Hepatocyte (in vitro differentiated cells): ENCODE measurements at regions not wholly inside any gene's neighbourhood (a gene's known extent, or its start where the extent isn't known, plus 50 kb on each side); places are given as distances from the start of the nearest gene placed in this dataset.

Source experiments
- DNase-seq: peaks from one replicate; pipeline ENCODE4 v3.0.0-alpha.2; 2016; ENCODE audit warnings: low spot score
- H2AFZ ChIP-seq: fragments of 200-600 bp; sonication (generic); 2 replicates; pipeline ENCODE4 v1.6.0; 2016; ENCODE audit warnings: antibody characterized with exemption, mild to moderate bottlenecking
- H3K27ac ChIP-seq: fragments of 200-600 bp; sonication (generic); 2 replicates; pipeline ENCODE4 v1.5.1; 2016; ENCODE audit warnings: mild to moderate bottlenecking
- H3K27me3 ChIP-seq: fragments of 200-600 bp; sonication (generic); 2 replicates; pipeline ENCODE4 v1.6.1; 2016
- H3K36me3 ChIP-seq: fragments of 200-600 bp; sonication (generic); replicated peaks from 2 replicates; pipeline ENCODE4 v1.5.1; 2016; ENCODE audit warnings: low read depth; ENCODE audit not compliant: insufficient read depth
- H3K4me1 ChIP-seq: fragments of 200-600 bp; sonication (generic); 2 replicates; pipeline ENCODE4 v1.5.1; 2016; ENCODE audit warnings: mild to moderate bottlenecking, moderate library complexity; ENCODE audit not compliant: insufficient read depth
- H3K4me2 ChIP-seq: fragments of 200-600 bp; sonication (generic); 2 replicates; pipeline ENCODE4 v1.6.0; 2016
- H3K4me3 ChIP-seq: fragments of 200-600 bp; sonication (generic); 2 replicates; pipeline ENCODE4 v1.5.1; 2016; ENCODE audit warnings: mild to moderate bottlenecking
- H3K79me2 ChIP-seq: fragments of 200-600 bp; sonication (generic); 2 replicates; pipeline ENCODE4 v1.6.0; 2017; ENCODE audit warnings: mild to moderate bottlenecking
- H3K9me2 ChIP-seq: fragments of 200-600 bp; sonication (generic); replicated peaks from 2 replicates; pipeline ENCODE4 v1.6.0; 2017; ENCODE audit warnings: mild to moderate bottlenecking; ENCODE audit not compliant: insufficient read depth
- H3K9me3 ChIP-seq: fragments of 200-600 bp; sonication (generic); 2 replicates; pipeline ENCODE4 v1.5.1; 2016; ENCODE audit warnings: low read depth, mild to moderate bottlenecking
- H4K20me1 ChIP-seq: fragments of 200-600 bp; sonication (generic); 2 replicates; pipeline ENCODE4 v1.6.0; 2016; ENCODE audit warnings: mild to moderate bottlenecking; ENCODE audit not compliant: insufficient read depth, poor library complexity, severe bottlenecking
- CTCF ChIP-seq: fragments of 200-600 bp; sonication (generic); IDR thresholded peaks from 2 replicates; pipeline ENCODE4 v1.5.1; 2016; ENCODE audit warnings: antibody characterized with exemption, mild to moderate bottlenecking; ENCODE audit not compliant: poor library complexity
- EZH2 ChIP-seq: fragments of 200-600 bp; sonication (generic); IDR thresholded peaks from 2 replicates; pipeline ENCODE4 v1.6.1; 2016; ENCODE audit warnings: antibody characterized with exemption, mild to moderate bottlenecking, borderline replicate concordance
- EZH2phosphoT487 ChIP-seq: fragments of 200-600 bp; sonication (generic); IDR thresholded peaks from one replicate; pipeline ENCODE4 v1.6.1; 2018; ENCODE audit warnings: antibody characterized with exemption, mild to moderate bottlenecking, low read depth, moderate library complexity; ENCODE audit not compliant: unreplicated experiment, severe bottlenecking
- WGBS: methylation state at CpG from one replicate; pipeline ENCODE4 v1.1.6; 2016; ENCODE audit warnings: low lambda C conversion rate; ENCODE audit errors: missing lambda C conversion rate; 5-methylcytosine and 5-hydroxymethylcytosine counted together

DNA sequence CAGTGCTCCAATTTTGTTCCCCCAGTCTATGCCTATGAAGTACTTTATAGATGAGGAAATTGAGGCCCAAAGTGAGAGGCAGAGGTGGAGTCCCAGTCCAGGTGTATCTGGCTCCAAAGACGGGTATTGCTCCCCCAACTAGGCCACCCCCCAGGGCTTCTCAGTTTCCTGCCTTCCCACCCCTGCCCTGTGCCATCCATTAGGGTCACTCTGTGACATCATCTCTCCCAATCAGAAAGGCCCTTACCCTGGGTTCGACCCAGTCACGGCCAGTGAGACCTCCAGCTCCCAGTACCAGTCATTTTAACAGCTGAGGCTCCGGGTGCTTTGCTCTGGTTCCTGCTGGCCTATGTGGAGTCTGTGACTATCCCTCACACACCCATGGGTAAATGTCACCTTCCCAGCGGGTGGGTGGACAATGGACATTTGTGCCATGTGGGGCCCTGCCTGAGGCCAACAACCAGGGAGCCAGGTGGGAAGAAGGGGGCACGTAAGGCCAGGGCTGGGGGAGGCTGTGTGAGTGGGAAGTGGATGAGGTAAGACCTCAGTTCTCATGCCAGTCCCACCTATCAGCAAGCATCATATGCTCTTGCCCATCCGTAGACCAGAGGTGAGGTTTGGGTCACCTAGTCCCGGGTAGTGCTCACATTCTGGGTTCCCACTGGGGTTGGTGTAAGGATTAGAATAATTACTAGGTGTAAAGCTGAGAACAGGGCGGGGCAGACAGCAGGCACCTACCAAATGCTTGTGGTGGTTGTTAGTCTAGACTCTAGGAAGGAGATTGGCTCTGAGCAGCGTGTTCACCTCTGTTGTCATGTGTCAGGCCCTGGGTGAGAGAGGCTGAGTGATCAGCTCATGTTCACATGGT is 685.9 kb downstream of the MATN1 start:
- H3K4me3 ChIP-seq: no peak overlapping the region
- no peak for DNase-seq
- TF ChIP-seq CTCF (no peak), EZH2 (no peak), EZH2phosphoT487 (no peak)
- H3K4me1 ChIP-seq: peaks cover 12% of the 10 kb centered on the region
- H3K27ac ChIP-seq: no peak overlapping the region
- no peak overlapping the region for H2AFZ ChIP-seq
- no peaks in the 10 kb centered on the region for H3K27me3 ChIP-seq
- H3K9me3 ChIP-seq: no peaks in the 10 kb centered on the region
- no peak overlapping the region for H3K4me2 ChIP-seq
- H3K36me3 ChIP-seq: no peaks in the 10 kb centered on the region
- no peaks in the 10 kb centered on the region for H4K20me1 ChIP-seq
- H3K9me2 ChIP-seq: no peaks in the 10 kb centered on the region
- WGBS: 87% methylated on average over 10 of the region's 10 CpGs
- no peaks in the 10 kb centered on the region for H3K79me2 ChIP-seq

GRCh38 chr1:30036666-30037065 is 686.7 kb downstream of the MATN1 start:
- H2AFZ ChIP-seq: no peak overlapping the region
- no peak overlapping the region for H3K4me2 ChIP-seq
- no peaks in the 10 kb centered on the region for H3K27me3 ChIP-seq
- no peak overlapping the region for H3K27ac ChIP-seq
- no peak for DNase-seq
- no peaks in the 10 kb centered on the region for H4K20me1 ChIP-seq
- H3K9me3 ChIP-seq: no peaks in the 10 kb centered on the region
- H3K4me3 ChIP-seq: no peak overlapping the region
- peaks cover 12% of the 10 kb centered on the region for H3K4me1 ChIP-seq
- no peaks in the 10 kb centered on the region for H3K79me2 ChIP-seq
- TF ChIP-seq CTCF (no peak), EZH2phosphoT487 (no peak), EZH2 (no peak)
- no peaks in the 10 kb centered on the region for H3K9me2 ChIP-seq
- no peaks in the 10 kb centered on the region for H3K36me3 ChIP-seq

DNA sequence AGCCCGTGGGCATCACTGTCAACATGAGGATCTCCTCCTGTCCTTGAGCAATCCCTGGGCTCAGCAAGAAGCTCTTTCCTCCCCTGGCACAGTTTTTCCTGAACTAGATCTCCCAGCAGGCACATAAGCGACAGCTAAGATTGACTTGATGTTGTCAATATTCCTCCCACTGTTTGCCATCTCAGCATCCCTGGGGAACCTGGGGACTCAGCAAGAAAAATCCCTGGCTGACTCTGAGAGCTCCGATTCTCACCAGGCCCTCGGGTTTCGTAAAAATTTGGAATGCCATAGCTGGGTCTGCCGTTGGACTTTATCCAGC is 687.2 kb downstream of the MATN1 start:
- no peak overlapping the region for H3K27ac ChIP-seq
- H4K20me1 ChIP-seq: no peaks in the 10 kb centered on the region
- no peaks in the 10 kb centered on the region for H3K27me3 ChIP-seq
- H3K4me3 ChIP-seq: no peak overlapping the region
- DNase-seq: no peak
- H3K36me3 ChIP-seq: no peaks in the 10 kb centered on the region
- no peak overlapping the region for H3K4me2 ChIP-seq
- no peaks in the 10 kb centered on the region for H3K79me2 ChIP-seq
- no peaks in the 10 kb centered on the region for H3K9me3 ChIP-seq
- WGBS: 86% methylated on average over 6 of the region's 6 CpGs
- TF ChIP-seq EZH2phosphoT487: no peak
- no peak for TF ChIP-seq CTCF
- no peak for TF ChIP-seq EZH2
- H2AFZ ChIP-seq: no peak overlapping the region
- H3K4me1 ChIP-seq: peaks cover 12% of the 10 kb centered on the region
- H3K9me2 ChIP-seq: no peaks in the 10 kb centered on the region
